ENCODE measurements at regions not wholly inside any gene's neighbourhood (a gene's known extent, or its start where the extent isn't known, plus 50 kb on each side); places are given as distances from the start of the nearest gene placed in this dataset.

DNA sequence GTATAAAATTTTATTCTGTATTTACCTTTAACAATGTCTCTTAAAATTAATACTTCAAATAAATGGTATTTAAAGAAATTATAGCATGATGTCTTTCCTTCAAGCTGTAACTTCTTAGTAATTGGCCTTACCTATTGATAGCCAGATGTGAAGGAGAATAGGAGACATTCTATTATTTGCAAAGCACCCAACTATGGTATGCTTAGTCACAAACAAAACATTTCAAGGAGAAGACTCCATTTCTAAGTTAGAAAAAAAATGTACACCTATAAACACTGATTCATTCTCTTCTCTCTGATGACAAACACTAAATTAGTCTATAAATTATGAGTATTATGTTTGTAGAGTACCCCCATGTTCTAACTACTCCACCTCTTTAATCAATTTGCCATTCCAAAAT lies 66.4 kb downstream of the NKX6-1 start:
- TF ChIP-seq POLR2AphosphoS5 (IDR thresholded peaks at IDR 0.05; ENCODE audit: low read depth, low read length) (no peak), POLR2A (IDR thresholded peaks at IDR 0.05; ENCODE audit: low read depth, low read length) (no peak), SPI1 (IDR thresholded peaks at IDR 0.05; ENCODE audit: low read depth, low read length) (no peak), TAF1 (IDR thresholded peaks at IDR 0.05; ENCODE audit: low read depth, low read length) (no peak), PAX5 (IDR thresholded peaks at IDR 0.05; ENCODE audit: insufficient read depth, low read length, severe bottlenecking) (no peak), POU2F2 (IDR thresholded peaks at IDR 0.05; ENCODE audit: low read depth, low read length) (no peak)
